H1 (cell line): ENCODE measurements at regions not wholly inside any gene's neighbourhood (a gene's known extent, or its start where the extent isn't known, plus 50 kb on each side); places are given as distances from the start of the nearest gene placed in this dataset.

ENCODE experiments used
- CTCF ChIA-PET: fragments of 300-600 bp; sonication (Branson Sonifier 250); formaldehyde crosslinking; loops from one replicate; lab custom pipeline; 2021; ENCODE audit not compliant: partially characterized antibody; lab: Charles Lee
- POLR2A ChIA-PET: fragments of 300-600 bp; sonication (Branson Sonifier 250); formaldehyde crosslinking; loops from one replicate; lab custom pipeline; 2021; ENCODE audit warnings: inconsistent platforms; ENCODE audit not compliant: partially characterized antibody; lab: Charles Lee
- DNase-seq, 2 experiments: peaks; one replicate each; pipeline versions ENCODE4 v3.0.0 to v3.0.0-alpha.2; 2010 to 2022; ENCODE audit warnings: low spot score in 2 of 2, low read depth in 1 of 2, mixed read lengths in 1 of 2
- FAIRE-seq: peaks from 2 replicates; lab custom pipeline; 2011; peaks lifted over from hg19 to GRCh38; lab: Jason Lieb, UNC
- H2AFZ ChIP-seq: 2 replicates; pipeline ENCODE4 v1.8.1; 2012; ENCODE audit warnings: low read length, inconsistent platforms
- H2AK5ac ChIP-seq: 2 replicates; pipeline ENCODE4 v1.6.1; 2013; ENCODE audit warnings: low read depth, low read length
- H2BK120ac ChIP-seq: replicated peaks from 2 replicates; pipeline ENCODE3; 2013; ENCODE audit warnings: low read depth, low read length, inconsistent platforms
- H2BK12ac ChIP-seq: 2 replicates; pipeline ENCODE4 v1.6.1; 2013; ENCODE audit warnings: low read depth, low read length
- H2BK15ac ChIP-seq: 2 replicates; pipeline ENCODE4 v1.6.1; 2013; ENCODE audit warnings: low read length
- H2BK20ac ChIP-seq: 2 replicates; pipeline ENCODE4 v1.6.1; 2013; ENCODE audit warnings: low read length
- H2BK5ac ChIP-seq: 2 replicates; pipeline ENCODE4 v1.6.1; 2013; ENCODE audit warnings: low read depth, low read length
- H3K14ac ChIP-seq: 2 replicates; pipeline ENCODE4 v1.6.1; 2013; ENCODE audit warnings: inconsistent platforms; ENCODE audit not compliant: insufficient read length
- H3K18ac ChIP-seq: 2 replicates; pipeline ENCODE4 v1.6.1; 2013; ENCODE audit warnings: low read length; ENCODE audit errors: extremely low read depth
- H3K23ac ChIP-seq: 2 replicates; pipeline ENCODE4 v1.6.1; 2013; ENCODE audit warnings: inconsistent platforms; ENCODE audit not compliant: insufficient read length
- H3K23me2 ChIP-seq: 2 replicates; pipeline ENCODE4 v1.6.1; 2013; ENCODE audit warnings: low read depth, low read length
- H3K27ac ChIP-seq: 2 replicates; pipeline ENCODE4 v1.6.1; 2011; ENCODE audit warnings: low read depth, low read length, inconsistent platforms
- H3K27me3 ChIP-seq, 4 experiments: replicated peaks in 1 of 4; 1 replicate in 1 of 4; 2 replicates in 3 of 4; pipeline versions ENCODE4 v1.6.1 to v1.8.1; 2011 to 2013; ENCODE audit warnings: low read length in 3 of 4, mild to moderate bottlenecking in 3 of 4, inconsistent platforms in 2 of 4, mixed read lengths in 2 of 4, moderate library complexity in 1 of 4; ENCODE audit not compliant: control insufficient read depth in 3 of 4, insufficient read depth in 3 of 4; ENCODE audit errors: extremely low read depth in 1 of 4
- H3K36me3 ChIP-seq, 4 experiments: 2 replicates each; pipeline versions ENCODE4 v1.6.1 to v1.8.1; 2011 to 2013; ENCODE audit warnings: mild to moderate bottlenecking in 4 of 4, low read length in 3 of 4, moderate library complexity in 2 of 4, control low read depth in 1 of 4, inconsistent platforms in 1 of 4; ENCODE audit not compliant: insufficient read depth in 4 of 4, control insufficient read depth in 2 of 4
- H3K4ac ChIP-seq: replicated peaks from 2 replicates; pipeline ENCODE3; 2013; ENCODE audit warnings: low read length, low read depth, mixed read lengths, inconsistent platforms; ENCODE audit not compliant: insufficient read length
- H3K4me1 ChIP-seq, 4 experiments: replicated peaks in 1 of 4; 1 replicate in 1 of 4; 2 replicates in 3 of 4; pipeline versions ENCODE4 v1.6.1 to v1.8.1; 2011 to 2013; ENCODE audit warnings: low read length in 3 of 4, inconsistent platforms in 2 of 4, mixed read lengths in 1 of 4; ENCODE audit not compliant: insufficient read depth in 4 of 4, control insufficient read depth in 3 of 4
- H3K4me2 ChIP-seq, 2 experiments: 2 replicates each; pipeline versions ENCODE4 v1.6.1 to v1.8.1; 2011 to 2013; ENCODE audit warnings: low read depth in 2 of 2, low read length in 2 of 2, control low read depth in 1 of 2, inconsistent platforms in 1 of 2, mild to moderate bottlenecking in 1 of 2; ENCODE audit not compliant: insufficient read depth in 1 of 2
- H3K4me3 ChIP-seq, 4 experiments: fragments of 200-600, 300-600 bp in 1 of 4; sonication (generic), shearing (Covaris generic), sonication (Bioruptor Twin) in 1 of 4; 2 replicates each; pipeline versions ENCODE4 v1.5.1 to v1.8.1; 2011 to 2016; ENCODE audit warnings: low read length in 4 of 4, low read depth in 3 of 4, control low read depth in 2 of 4, inconsistent platforms in 2 of 4, mild to moderate bottlenecking in 2 of 4, mixed read lengths in 1 of 4, moderate library complexity in 1 of 4; ENCODE audit not compliant: insufficient read depth in 2 of 4; ENCODE audit errors: extremely low read depth in 1 of 4
- H3K56ac ChIP-seq: replicated peaks from 2 replicates; pipeline ENCODE3; 2013; ENCODE audit warnings: low read depth, mild to moderate bottlenecking, mixed read lengths, low read length, inconsistent platforms; ENCODE audit not compliant: insufficient read length
- H3K79me1 ChIP-seq: 2 replicates; pipeline ENCODE4 v1.6.1; 2013; ENCODE audit warnings: low read depth, low read length, control low read depth
- H3K79me2 ChIP-seq, 2 experiments: 2 replicates each; pipeline versions ENCODE4 v1.6.1 to v1.8.1; 2012 to 2013; ENCODE audit warnings: low read length in 2 of 2, mild to moderate bottlenecking in 2 of 2, inconsistent platforms in 1 of 2; ENCODE audit not compliant: insufficient read depth in 2 of 2, control insufficient read depth in 1 of 2
- H3K9ac ChIP-seq, 4 experiments: replicated peaks in 1 of 4; 1 replicate in 1 of 4; 2 replicates in 3 of 4; pipeline versions ENCODE4 v1.6.1 to v1.8.1; 2011 to 2013; ENCODE audit warnings: low read depth in 3 of 4, low read length in 3 of 4, control low read depth in 2 of 4, mild to moderate bottlenecking in 2 of 4, moderate library complexity in 2 of 4, inconsistent platforms in 1 of 4; ENCODE audit errors: extremely low read depth in 1 of 4
- H3K9me3 ChIP-seq, 2 experiments: 2 replicates each; pipeline versions ENCODE4 v1.6.1 to v1.8.1; 2012 to 2013; ENCODE audit warnings: mild to moderate bottlenecking in 2 of 2, moderate library complexity in 2 of 2, control low read depth in 1 of 2, inconsistent platforms in 1 of 2, low read depth in 1 of 2, low read length in 1 of 2, mixed read lengths in 1 of 2; ENCODE audit not compliant: insufficient read depth in 2 of 2
- H4K20me1 ChIP-seq, 2 experiments: replicated peaks in 1 of 2; 2 replicates each; pipeline versions ENCODE3 to v1.8.1; 2011 to 2013; ENCODE audit warnings: inconsistent platforms in 2 of 2, low read length in 2 of 2, mild to moderate bottlenecking in 1 of 2; ENCODE audit not compliant: insufficient read depth in 2 of 2, control insufficient read depth in 1 of 2
- H4K5ac ChIP-seq: 2 replicates; pipeline ENCODE4 v1.6.1; 2013; ENCODE audit warnings: low read length, low read depth, mixed read lengths, inconsistent platforms; ENCODE audit not compliant: insufficient read length
- H4K8ac ChIP-seq: 2 replicates; pipeline ENCODE4 v1.8.0; 2013; ENCODE audit warnings: mild to moderate bottlenecking, moderate library complexity, low read length, inconsistent platforms; ENCODE audit not compliant: insufficient read depth; ENCODE audit errors: extremely low read depth
- H4K91ac ChIP-seq: replicated peaks from 2 replicates; pipeline ENCODE3; 2013; ENCODE audit warnings: low read length, mixed read lengths, inconsistent platforms; ENCODE audit not compliant: insufficient read length
- ASH2L ChIP-seq: fragments of 200-600, 300-600 bp; sonication (generic); IDR thresholded peaks from one replicate; pipeline ENCODE4 v1.7.1; 2017; ENCODE audit warnings: low read length
- ATF3 ChIP-seq: IDR thresholded peaks from 2 replicates; pipeline ENCODE4 v1.6.1; 2011; ENCODE audit warnings: low read depth, mild to moderate bottlenecking, low read length; ENCODE audit not compliant: insufficient read depth
- BACH1 ChIP-seq: IDR thresholded peaks from 2 replicates; pipeline ENCODE4 v1.6.1; 2012; ENCODE audit warnings: low read length, improper control_type of control experiment
- CHD2 ChIP-seq: IDR thresholded peaks from 2 replicates; pipeline ENCODE4 v1.6.1; 2012; ENCODE audit warnings: low read length, improper control_type of control experiment
- GABPA ChIP-seq: IDR thresholded peaks from 2 replicates; pipeline ENCODE4 v1.6.1; 2011; ENCODE audit warnings: mild to moderate bottlenecking, low read length, moderate library complexity, borderline replicate concordance; ENCODE audit not compliant: insufficient read depth
- HDAC2 ChIP-seq, 2 experiments: fragments of 300-600 bp in 1 of 2; sonication (generic) in 1 of 2; IDR thresholded peaks; 2 replicates each; pipeline ENCODE4 v1.6.1; 2011 to 2012; ENCODE audit warnings: low read depth in 2 of 2, low read length in 2 of 2, mild to moderate bottlenecking in 2 of 2, moderate library complexity in 2 of 2, borderline replicate concordance in 1 of 2, inconsistent platforms in 1 of 2
- KDM1A ChIP-seq: fragments of 200-600, 300-600 bp; sonication (generic); IDR thresholded peaks from 2 replicates; pipeline ENCODE4 v1.7.1; 2016; ENCODE audit warnings: mild to moderate bottlenecking, low read length, borderline replicate concordance
- NRF1 ChIP-seq: IDR thresholded peaks from 2 replicates; pipeline ENCODE4 v1.6.1; 2011; ENCODE audit warnings: mild to moderate bottlenecking, low read depth, low read length, improper control_type of control experiment
- RXRA ChIP-seq: IDR thresholded peaks from 2 replicates; pipeline ENCODE4 v1.6.1; 2011; ENCODE audit warnings: low read depth, mild to moderate bottlenecking, low read length, moderate library complexity; ENCODE audit not compliant: insufficient read depth
- SIRT6 ChIP-seq: IDR thresholded peaks from one replicate; pipeline ENCODE4 v1.7.1; 2012; ENCODE audit warnings: low read length, inconsistent platforms
- SP2 ChIP-seq: IDR thresholded peaks from 2 replicates; pipeline ENCODE4 v1.6.1; 2012; ENCODE audit warnings: mild to moderate bottlenecking, low read length, inconsistent platforms
- TAF1 ChIP-seq: IDR thresholded peaks from 2 replicates; pipeline ENCODE4 v1.6.1; 2011; ENCODE audit warnings: mild to moderate bottlenecking, low read depth, low read length
- YY1 ChIP-seq: IDR thresholded peaks from 2 replicates; pipeline ENCODE4 v1.6.1; 2011; ENCODE audit warnings: low read depth, mild to moderate bottlenecking, low read length
- ZNF274 ChIP-seq: IDR thresholded peaks from 2 replicates; pipeline ENCODE4 v1.7.0; 2012; ENCODE audit warnings: low read length, borderline replicate concordance; ENCODE audit errors: extremely low read depth
- WGBS, 2 experiments: shearing (Covaris generic) in 1 of 2; methylation state at CpG; one replicate each; pipeline versions ENCODE4 v1.1.6 to v1.1.7; 2013 to 2015; ENCODE audit warnings: low lambda C conversion rate in 2 of 2, mixed read lengths in 2 of 2, inconsistent platforms in 1 of 2, low coverage in 1 of 2, missing lambda C conversion rate in 1 of 2; ENCODE audit not compliant: insufficient replicate concordance in 2 of 2, insufficient coverage in 1 of 2, insufficient read length in 1 of 2; ENCODE audit errors: extremely low coverage in 1 of 2, missing lambda C conversion rate in 1 of 2; 5-methylcytosine and 5-hydroxymethylcytosine counted together

DNA sequence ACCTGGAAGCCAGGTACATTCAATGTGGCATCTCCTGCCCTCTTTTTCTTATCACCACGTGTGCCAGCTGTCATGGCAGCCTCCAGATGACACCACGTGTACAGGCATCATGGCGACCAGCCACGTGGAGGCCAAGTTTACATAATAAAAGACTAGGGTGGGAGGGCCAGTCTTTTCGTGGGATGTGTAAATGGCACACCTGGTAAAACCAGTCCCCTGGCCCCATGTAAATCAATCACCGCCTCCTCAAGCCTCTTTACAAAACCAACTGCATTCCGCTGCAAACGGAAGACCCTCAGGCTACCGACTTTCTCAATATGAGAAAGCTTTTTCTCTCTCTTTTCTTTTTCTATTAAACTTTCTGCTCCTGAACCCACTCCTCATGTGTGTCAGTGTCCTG, 65.1 kb upstream of the PHF14 start:
- Histone ChIP-seq H2BK12ac (no peak overlapping the region), H3K4ac (no peak overlapping the region), H4K20me1 (no peaks in the 10 kb centered on the region), H3K14ac (no peak overlapping the region), H2BK20ac (no peak overlapping the region), H3K18ac (no peak overlapping the region; the same call in 1 of the 2 replicates), H3K36me3 (peaks cover 0 to 12% (median 0%) of the 10 kb centered on the region in 4 experiments; a peak in 3 of 8 replicates), H2AK5ac (no peak overlapping the region), H3K27ac (peak overlapping the region; percentile 44; the same call in 1 of the 2 replicates), H3K79me2 (no peaks in the 10 kb centered on the region), H4K8ac (no peak overlapping the region), H2BK15ac (no peak overlapping the region), H3K79me1 (no peaks in the 10 kb centered on the region), H3K23me2 (no peaks in the 10 kb centered on the region), H3K4me2 (peak overlapping the region; percentile 56 to 57; a peak in 3 of 4 replicates), H2BK120ac (no peak overlapping the region), H3K27me3 (no peaks in the 10 kb centered on the region), H3K56ac (no peak overlapping the region), H3K4me1 (peaks cover 0 to 13% (median 4%) of the 10 kb centered on the region in 4 experiments; a peak in 5 of 7 replicates), H3K4me3 (peak overlapping the region in 2 of 4 experiments; percentile 19 to 31; a peak in 3 of 8 replicates), H3K23ac (no peak overlapping the region), H2BK5ac (0 out of 2 replicates have a peak overlapping the region, but pooled peaks have one; percentile 83), H3K9me3 (peaks cover 21 to 24% of the 10 kb centered on the region in 2 experiments), H4K91ac (peak overlapping the region; percentile 70), H4K5ac (no peak overlapping the region), H3K9ac (peak overlapping the region in 1 of 4 experiments; percentile 43; a peak in 2 of 7 replicates), H2AFZ (no peak overlapping the region)
- CTCF ChIA-PET: no interaction called here
- FAIRE-seq (peak; percentile 93), DNase-seq (peak; percentile 81 to 94)
- 3% methylated on average over 9 of the region's 9 CpGs; no CpG with 5 or more reads in 1 of the 2 experiments for WGBS, 2 experiments
- POLR2A ChIA-PET: interaction anchor here (0.9 to 1.5 kb wide), 6 partner anchors 10 to 169 kb away, joined by 3 to 8 read pairs (median 4); partner anchors contain the start of gene PHF14
- TF ChIP-seq YY1 (peak; percentile 99), ASH2L (peak; percentile 90), KDM1A (no peak), ATF3 (0 out of 2 replicates have a peak, but pooled peaks have one; percentile 45), NRF1 (no peak), ZNF274 (no peak), HDAC2 (IDR thresholded peaks at IDR 0.05; ENCODE audit: borderline replicate concordance in 1 of 2, low read depth in 2 of 2, low read length in 2 of 2) (peak in 1 of 2 experiments; percentile 33; a peak in 1 of 4 replicates), BACH1 (no peak; the same call in 1 of the 2 replicates), TAF1 (peak; percentile 69), SIRT6 (no peak), RXRA (no peak), GABPA (no peak), SP2 (no peak), CHD2 (peak; percentile 28; the same call in 1 of the 2 replicates)
